Right lung (tissue), 2 donors: ENCODE measurements at regions not wholly inside any gene's neighbourhood (a gene's known extent, or its start where the extent isn't known, plus 50 kb on each side); places are given as distances from the start of the nearest gene placed in this dataset.

Experiments used
- DNase-seq, 2 donors: peaks; one replicate each; pipeline ENCODE4 v3.0.0-alpha.2; 2013

DNA sequence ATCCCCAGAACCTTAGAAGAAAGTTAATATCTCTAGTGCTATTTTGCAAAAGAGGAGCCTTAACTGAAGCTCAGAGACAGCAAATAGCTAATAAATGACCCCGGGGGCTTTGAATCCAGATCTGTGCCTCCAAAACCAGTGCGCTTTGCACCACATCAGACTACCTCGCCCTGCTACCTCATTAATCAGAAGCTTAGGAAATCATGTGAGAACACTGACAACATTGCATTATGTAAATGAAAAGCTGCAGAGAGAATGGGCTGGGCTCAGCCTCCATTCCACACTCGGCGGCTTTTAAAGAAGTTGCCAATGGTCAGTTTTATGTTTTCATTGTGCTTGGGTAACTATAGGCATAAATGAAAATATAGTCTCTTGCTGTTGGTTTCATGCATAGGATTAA lies 54.0 kb upstream of the STMND1 start:
- no peak for DNase-seq

- DNase-seq = no peak
Observed at GRCh38 chr6:17045581-17046322, 56.1 kb upstream of the STMND1 start.

- DNase-seq = no peak
Observed at GRCh38 chr6:17043148-17043522, 58.7 kb upstream of the STMND1 start.

DNA sequence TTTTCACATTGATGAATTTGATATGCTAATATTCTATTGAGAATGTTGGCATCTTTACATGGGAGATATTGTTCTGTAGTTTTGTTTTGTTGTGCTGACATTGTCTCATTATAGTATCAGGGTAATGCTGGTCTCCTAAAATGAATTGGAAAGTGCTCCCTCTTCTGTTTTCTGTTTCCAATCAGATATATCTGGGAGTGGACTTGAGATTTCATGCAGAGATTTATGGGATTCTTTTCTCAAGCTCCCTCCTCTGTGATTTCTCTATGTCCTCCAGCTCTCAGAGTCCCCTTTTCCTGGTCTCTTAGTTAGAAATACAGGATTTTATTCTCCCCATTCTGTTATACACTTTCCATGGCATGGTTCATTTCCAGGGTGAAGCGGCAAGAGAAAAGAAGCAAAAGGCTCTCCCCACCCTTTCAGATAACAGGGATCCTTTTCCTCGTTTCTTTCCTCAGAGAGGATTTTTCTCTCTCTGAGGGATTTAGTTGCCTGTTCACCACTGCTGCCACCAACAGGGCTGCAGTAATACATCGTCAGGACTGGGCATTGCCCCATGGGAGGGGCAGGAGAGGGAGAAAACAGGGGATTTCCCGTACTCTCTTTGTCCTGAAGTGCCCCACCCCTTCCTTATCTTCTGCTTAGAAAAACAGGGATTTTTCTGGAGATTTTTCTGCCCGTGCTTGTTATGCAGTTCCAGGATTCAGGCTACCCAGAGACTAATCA lies 59.3 kb upstream of the STMND1 start:
- DNase-seq = no peak

DNA sequence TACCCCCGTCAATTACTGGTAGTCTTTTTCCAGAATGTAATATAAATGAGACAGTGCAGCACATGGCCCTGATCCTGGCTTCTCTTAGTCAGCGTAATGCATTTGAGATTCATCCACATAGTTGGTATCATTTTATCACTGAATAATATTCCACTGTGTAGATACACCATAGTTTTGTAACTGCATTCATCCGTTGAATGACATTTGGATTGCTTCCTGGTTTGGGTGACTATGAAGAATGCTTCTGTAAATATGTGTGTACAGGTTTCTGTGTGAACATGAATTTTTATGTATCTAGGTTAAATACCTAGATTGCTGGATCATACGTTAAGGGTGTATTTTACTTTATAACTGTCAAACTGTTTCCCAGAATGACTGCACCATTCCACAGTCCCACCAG lies 62.6 kb upstream of the STMND1 start:
- no peak for DNase-seq

GRCh38 chr6:17038316-17038715 lies 63.5 kb upstream of the STMND1 start:
- DNase-seq = no peak

GRCh38 chr6:17036065-17036393 lies 65.8 kb upstream of the STMND1 start:
- DNase-seq = no peak

- DNase-seq = no peak
Observed at GRCh38 chr6:17035257-17036064, 66.4 kb upstream of the STMND1 start.

DNA sequence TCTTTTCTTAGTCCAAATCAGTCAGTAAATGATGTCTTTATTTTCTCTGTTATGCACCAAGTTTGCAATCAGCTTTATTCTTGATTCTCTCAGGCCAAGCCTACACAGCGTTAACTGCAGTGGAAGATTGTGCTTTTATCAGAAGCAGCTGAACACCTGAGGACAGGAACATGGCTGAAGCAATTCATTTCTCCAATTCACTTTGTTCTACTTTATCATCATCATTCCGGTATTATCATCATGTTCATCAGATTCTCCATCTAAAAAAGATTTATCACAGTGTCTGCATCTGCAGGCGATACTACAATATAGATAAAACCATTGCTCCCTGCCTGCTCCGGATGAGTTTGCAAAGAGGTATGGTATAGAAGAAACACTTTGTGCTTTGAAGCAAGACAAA lies 68.1 kb upstream of the STMND1 start:
- DNase-seq = no peak

GRCh38 chr6:17032988-17033634 lies 68.7 kb upstream of the STMND1 start:
- DNase-seq = peak; percentile 79 to 83

DNA sequence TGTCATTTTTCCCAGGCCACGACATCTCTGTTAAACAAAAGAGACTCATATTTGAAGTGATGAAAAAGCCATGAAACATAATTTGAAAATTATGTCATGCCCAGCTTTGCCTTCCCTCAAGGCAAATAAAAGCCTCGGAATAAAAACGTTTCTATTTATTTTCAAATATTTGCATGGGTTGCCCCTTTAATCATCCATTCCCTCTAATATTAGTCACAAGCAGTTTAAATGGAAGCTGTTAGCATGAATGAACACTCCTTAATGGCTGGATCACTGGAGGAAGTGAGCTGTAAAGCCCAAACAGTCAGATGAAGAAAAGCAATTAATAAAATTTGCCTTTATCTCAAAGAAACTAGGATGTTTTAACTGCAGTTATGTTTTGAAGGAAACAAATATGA lies 69.3 kb upstream of the STMND1 start:
- DNase-seq = no peak

- DNase-seq = no peak
Observed at GRCh38 chr6:17031961-17032360, 69.9 kb upstream of the STMND1 start.

DNA sequence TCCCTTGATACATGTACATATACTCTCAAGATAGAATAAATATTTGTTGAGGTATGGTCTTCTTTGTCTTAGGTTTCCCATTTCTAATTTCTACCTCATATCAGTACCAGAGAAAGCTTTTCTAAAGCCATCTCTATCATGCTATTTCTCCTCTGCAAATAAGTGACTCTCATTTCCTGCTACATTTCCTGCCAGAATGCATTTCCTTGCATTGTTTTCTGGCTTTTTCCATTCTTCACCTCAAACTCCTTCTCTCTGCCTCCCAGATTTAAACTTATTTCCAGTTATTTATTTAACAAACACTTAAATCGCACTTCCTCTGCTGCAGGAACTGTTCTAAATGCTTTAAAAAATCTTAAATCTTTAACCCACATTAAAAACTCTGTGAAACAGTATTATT lies 74.4 kb upstream of the STMND1 start:
- no peak for DNase-seq

GRCh38 chr6:17022604-17023003 lies 79.2 kb upstream of the STMND1 start:
- no peak for DNase-seq

GRCh38 chr6:17021539-17021889 lies 80.3 kb upstream of the STMND1 start:
- no peak for DNase-seq

DNA sequence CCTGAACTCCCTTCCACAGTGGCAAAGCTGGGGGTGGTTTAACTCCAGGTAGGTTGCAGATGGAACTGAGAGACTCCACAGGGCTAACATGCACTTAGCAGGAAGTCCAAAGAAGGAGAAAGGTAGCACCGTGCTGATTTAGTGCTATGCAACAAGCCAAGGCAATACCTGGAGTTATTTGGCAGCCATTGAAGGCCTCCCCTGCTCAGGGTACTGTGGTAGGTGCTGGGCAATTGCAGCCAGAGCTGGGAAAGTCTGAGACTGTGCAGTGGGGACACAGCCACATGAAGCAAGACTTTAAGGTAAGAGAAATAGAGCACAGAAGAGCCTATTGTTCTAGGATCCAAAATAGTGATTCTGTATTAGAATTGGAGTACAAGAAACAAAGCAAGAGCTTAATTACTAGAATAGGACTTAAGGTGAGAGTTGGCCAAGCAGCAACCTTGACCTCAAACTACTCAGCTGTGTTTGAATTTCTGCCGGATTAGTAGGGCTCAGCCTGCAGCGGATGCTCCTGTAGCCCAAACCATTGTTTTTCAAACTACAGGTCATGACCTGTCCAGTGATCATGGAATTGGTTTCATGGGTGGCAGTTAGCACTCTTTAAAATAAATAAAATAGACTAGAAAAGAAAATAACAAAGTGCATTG lies 80.8 kb upstream of the STMND1 start:
- DNase-seq = no peak

DNA sequence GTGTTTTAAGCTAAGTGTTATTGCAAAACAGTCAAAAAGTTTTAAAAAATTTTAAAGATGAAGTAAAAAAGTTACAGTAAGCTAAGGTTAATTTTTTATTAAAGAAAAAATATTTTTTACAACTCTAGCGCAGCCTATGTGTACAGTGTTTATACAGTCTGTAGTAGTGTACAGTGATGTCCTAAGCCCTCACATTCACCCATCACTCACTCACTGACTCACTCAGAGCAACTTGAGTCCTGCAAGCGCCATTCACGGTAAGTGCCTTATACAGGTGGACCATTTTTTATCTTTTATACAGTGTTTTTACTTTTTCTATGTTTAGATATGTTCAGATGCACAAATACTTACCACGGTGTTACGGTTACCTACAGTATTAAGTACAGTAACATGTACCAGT lies 83.4 kb upstream of the STMND1 start:
- DNase-seq = no peak

- DNase-seq = no peak
Observed at GRCh38 chr6:17017416-17017815, 84.4 kb upstream of the STMND1 start.

DNA sequence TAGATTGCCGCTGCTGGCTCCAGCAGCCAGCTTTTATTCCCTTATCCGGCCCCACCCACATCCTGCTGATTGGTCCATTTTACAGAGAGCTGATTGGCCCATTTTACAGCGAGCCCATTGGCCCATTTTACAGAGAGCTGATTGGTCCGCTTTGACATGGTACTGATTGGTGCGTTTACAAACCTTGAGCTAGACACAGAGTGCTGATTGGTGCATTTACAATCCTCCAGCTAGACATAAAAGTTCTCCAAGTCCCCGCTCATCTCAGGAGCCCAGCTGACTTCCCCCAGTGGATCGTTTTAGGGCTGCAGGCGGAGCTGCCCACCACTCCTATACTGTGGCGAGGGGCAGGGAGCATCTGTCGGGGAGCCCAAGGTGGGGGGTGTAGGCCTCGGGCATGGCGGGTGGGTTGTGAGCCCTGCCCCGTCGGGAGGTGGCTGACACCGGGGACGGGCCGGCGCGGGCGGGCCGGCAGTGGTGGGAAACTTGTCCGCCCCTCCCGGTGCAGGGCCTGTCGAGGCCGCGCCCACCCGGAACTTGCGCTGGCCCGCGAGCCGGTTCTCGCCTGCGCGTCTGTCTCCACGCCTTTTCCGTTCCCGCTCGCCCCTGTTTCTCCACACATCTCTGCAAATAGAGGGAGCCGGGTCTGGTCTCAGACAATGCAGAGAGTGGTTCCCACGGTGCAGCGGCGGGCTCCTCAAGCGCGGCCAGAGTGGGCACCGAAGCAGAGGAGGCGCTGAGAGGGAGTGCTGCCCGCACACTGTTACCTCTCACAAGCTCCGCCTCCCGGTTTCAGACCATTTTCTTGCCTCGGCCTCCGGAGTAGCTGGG lies 86.1 kb upstream of the STMND1 start:
- DNase-seq = peak in 1 of 2 donors; percentile 42

DNA sequence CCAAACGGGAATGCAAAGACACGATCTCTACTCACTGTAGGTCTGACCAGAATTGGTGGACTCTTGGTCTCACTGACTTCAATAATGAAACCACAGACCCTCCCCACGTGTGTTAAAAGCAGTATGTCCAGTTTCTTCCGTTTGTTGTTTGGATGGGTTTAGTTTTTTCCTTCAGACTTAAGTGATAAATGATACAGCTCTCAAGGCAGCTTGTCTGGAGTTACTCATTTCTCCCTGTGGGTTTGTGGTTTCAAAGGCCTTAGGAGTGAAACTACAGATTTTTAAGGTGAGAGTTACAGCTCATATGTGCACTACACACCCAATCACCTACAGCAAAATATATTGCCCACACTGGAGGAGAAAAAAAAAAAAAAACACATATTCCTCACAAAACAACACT lies 86.7 kb upstream of the STMND1 start:
- DNase-seq = no peak

DNA sequence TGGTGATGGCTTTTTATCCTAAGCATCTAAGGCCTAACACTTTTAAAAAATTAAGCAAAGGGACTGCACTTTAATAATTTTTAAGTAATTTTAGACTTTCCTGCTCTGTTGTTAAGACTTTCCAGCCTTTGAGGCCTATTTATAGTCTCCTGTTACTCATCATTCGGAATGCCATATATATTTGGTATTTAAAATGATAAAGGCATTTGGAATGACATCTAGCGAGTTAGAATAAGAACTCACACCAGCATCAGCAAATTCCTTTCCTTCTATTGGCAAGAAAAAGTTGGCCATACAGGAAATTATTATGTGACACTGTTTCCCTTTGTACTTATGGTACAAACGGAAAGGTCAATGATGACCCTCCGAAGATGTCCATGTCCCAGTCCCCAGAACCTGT lies 88.1 kb upstream of the STMND1 start:
- no peak for DNase-seq
